HUES48 (cell line): ENCODE measurements at regions not wholly inside any gene's neighbourhood (a gene's known extent, or its start where the extent isn't known, plus 50 kb on each side); places are given as distances from the start of the nearest gene placed in this dataset.

ENCODE experiments used
- H3K27ac ChIP-seq: one replicate; pipeline ENCODE4 v1.7.0; 2013; ENCODE audit warnings: low read depth, low read length, inconsistent platforms
- H3K27me3 ChIP-seq: 2 replicates; pipeline ENCODE4 v1.6.1; 2013; ENCODE audit warnings: mild to moderate bottlenecking, low read length; ENCODE audit not compliant: control insufficient read depth, insufficient read depth
- H3K36me3 ChIP-seq: 2 replicates; pipeline ENCODE4 v1.6.1; 2013; ENCODE audit warnings: low read length; ENCODE audit not compliant: control insufficient read depth, insufficient read depth
- H3K4me1 ChIP-seq: 2 replicates; pipeline ENCODE4 v1.6.1; 2013; ENCODE audit warnings: mild to moderate bottlenecking, low read length; ENCODE audit not compliant: control insufficient read depth, insufficient read depth
- H3K4me3 ChIP-seq: 2 replicates; pipeline ENCODE4 v1.5.1; 2013; ENCODE audit warnings: mild to moderate bottlenecking, low read depth, low read length
- H3K9ac ChIP-seq: 2 replicates; pipeline ENCODE4 v1.6.1; 2013; ENCODE audit warnings: mild to moderate bottlenecking, low read depth, low read length, moderate library complexity
- H3K9me3 ChIP-seq: 2 replicates; pipeline ENCODE4 v1.6.1; 2013; ENCODE audit warnings: low read length; ENCODE audit not compliant: control insufficient read depth, insufficient read depth

GRCh38 chr3:117597865-117598264 lies 888.3 kb downstream of the TUSC7 start:
- Histone ChIP-seq H3K9me3 (no peaks in the 10 kb centered on the region), H3K4me3 (no peak overlapping the region), H3K9ac (no peak overlapping the region), H3K27me3 (no peaks in the 10 kb centered on the region), H3K4me1 (peaks cover 2% of the 10 kb centered on the region; the same call in 1 of the 2 replicates), H3K36me3 (no peaks in the 10 kb centered on the region), H3K27ac (no peak overlapping the region)

GRCh38 chr3:117600112-117600511 lies 890.5 kb downstream of the TUSC7 start:
- Histone ChIP-seq H3K27ac (no peak overlapping the region), H3K9ac (no peak overlapping the region)

GRCh38 chr3:117600666-117601065 lies 891.1 kb downstream of the TUSC7 start:
- no peak overlapping the region for H3K27ac ChIP-seq
- H3K27me3 ChIP-seq, result no peaks in the 10 kb centered on the region
- H3K9ac ChIP-seq, result no peak overlapping the region
- no peaks in the 10 kb centered on the region for H3K36me3 ChIP-seq
- no peaks in the 10 kb centered on the region for H3K9me3 ChIP-seq
- peaks cover 12% of the 10 kb centered on the region; the same call in 1 of the 2 replicates for H3K4me1 ChIP-seq
- H3K4me3 ChIP-seq, result no peak overlapping the region

More at GRCh38 chr3:117600112-117600511, 890.5 kb downstream of the TUSC7 start:
- no peaks in the 10 kb centered on the region for H3K36me3 ChIP-seq
- H3K9me3 ChIP-seq, result no peaks in the 10 kb centered on the region
- H3K4me1 ChIP-seq, result peaks cover 12% of the 10 kb centered on the region; the same call in 1 of the 2 replicates
- H3K27me3 ChIP-seq, result no peaks in the 10 kb centered on the region
- no peak overlapping the region for H3K4me3 ChIP-seq

- no peak overlapping the region for H3K27ac ChIP-seq
- H3K4me1 ChIP-seq, result peaks cover 12% of the 10 kb centered on the region; the same call in 1 of the 2 replicates
- no peak overlapping the region for H3K4me3 ChIP-seq
- H3K9ac ChIP-seq, result no peak overlapping the region
- no peaks in the 10 kb centered on the region for H3K27me3 ChIP-seq
- H3K9me3 ChIP-seq, result no peaks in the 10 kb centered on the region
- H3K36me3 ChIP-seq, result no peaks in the 10 kb centered on the region
Observed at GRCh38 chr3:117602058-117602644, 892.6 kb downstream of the TUSC7 start.

GRCh38 chr3:117603097-117603496 lies 893.5 kb downstream of the TUSC7 start:
- Histone ChIP-seq H3K27ac (no peak overlapping the region), H3K36me3 (no peaks in the 10 kb centered on the region), H3K4me1 (peaks cover 12% of the 10 kb centered on the region; the same call in 1 of the 2 replicates), H3K9me3 (no peaks in the 10 kb centered on the region), H3K9ac (no peak overlapping the region), H3K4me3 (no peak overlapping the region), H3K27me3 (no peaks in the 10 kb centered on the region)

GRCh38 chr3:117606866-117607265 lies 897.3 kb downstream of the TUSC7 start:
- no peak overlapping the region for H3K4me3 ChIP-seq
- no peak overlapping the region for H3K9ac ChIP-seq
- no peaks in the 10 kb centered on the region for H3K36me3 ChIP-seq
- H3K4me1 ChIP-seq, result peaks cover 20% of the 10 kb centered on the region
- no peaks in the 10 kb centered on the region; the same call in 1 of the 2 replicates for H3K9me3 ChIP-seq
- H3K27me3 ChIP-seq, result no peaks in the 10 kb centered on the region
- no peak overlapping the region for H3K27ac ChIP-seq

GRCh38 chr3:117609330-117609729 lies 899.8 kb downstream of the TUSC7 start:
- Histone ChIP-seq H3K27ac (no peak overlapping the region), H3K4me1 (peaks cover 8% of the 10 kb centered on the region), H3K9me3 (no peaks in the 10 kb centered on the region; the same call in 1 of the 2 replicates), H3K9ac (no peak overlapping the region), H3K4me3 (no peak overlapping the region), H3K27me3 (no peaks in the 10 kb centered on the region), H3K36me3 (no peaks in the 10 kb centered on the region)

- peaks cover 8% of the 10 kb centered on the region for H3K4me1 ChIP-seq
Observed at GRCh38 chr3:117610156-117610555, 900.6 kb downstream of the TUSC7 start.

GRCh38 chr3:117611211-117611610 lies 901.6 kb downstream of the TUSC7 start:
- no peak overlapping the region for H3K27ac ChIP-seq
- H3K4me1 ChIP-seq, result peaks cover 8% of the 10 kb centered on the region
- H3K9ac ChIP-seq, result no peak overlapping the region
- no peaks in the 10 kb centered on the region for H3K27me3 ChIP-seq
- H3K4me3 ChIP-seq, result no peak overlapping the region
- H3K9me3 ChIP-seq, result no peaks in the 10 kb centered on the region; the same call in 1 of the 2 replicates
- no peaks in the 10 kb centered on the region for H3K36me3 ChIP-seq

More at GRCh38 chr3:117610156-117610555, 900.6 kb downstream of the TUSC7 start:
- Histone ChIP-seq H3K4me3 (no peak overlapping the region), H3K9ac (no peak overlapping the region), H3K36me3 (no peaks in the 10 kb centered on the region), H3K27me3 (no peaks in the 10 kb centered on the region), H3K27ac (no peak overlapping the region), H3K9me3 (no peaks in the 10 kb centered on the region; the same call in 1 of the 2 replicates)

- Histone ChIP-seq H3K9ac (no peak overlapping the region), H3K4me1 (peaks cover 2% of the 10 kb centered on the region; the same call in 1 of the 2 replicates), H3K9me3 (no peaks in the 10 kb centered on the region), H3K4me3 (no peak overlapping the region), H3K27ac (no peak overlapping the region), H3K36me3 (no peaks in the 10 kb centered on the region), H3K27me3 (no peaks in the 10 kb centered on the region)
Observed at GRCh38 chr3:117616227-117616626, 906.6 kb downstream of the TUSC7 start.

GRCh38 chr3:117617906-117618305 lies 908.3 kb downstream of the TUSC7 start:
- Histone ChIP-seq H3K27ac (no peak overlapping the region), H3K9me3 (no peaks in the 10 kb centered on the region), H3K4me3 (no peak overlapping the region), H3K36me3 (no peaks in the 10 kb centered on the region), H3K9ac (no peak overlapping the region), H3K27me3 (no peaks in the 10 kb centered on the region), H3K4me1 (peaks cover 8% of the 10 kb centered on the region)
